DMS53 (cell line): ENCODE measurements at regions not wholly inside any gene's neighbourhood (a gene's known extent, or its start where the extent isn't known, plus 50 kb on each side); places are given as distances from the start of the nearest gene placed in this dataset.
"Not testable (repeated sequence)": the region's sequence is repeated elsewhere in the genome, so short reads cannot be mapped to it uniquely, and the experiment has no call there.

Source experiments
- DNase-seq: peaks from one replicate; lab custom pipeline; 2025; lab: John Stamatoyannopoulos, UW

- no peak for DNase-seq
These were observed 459.0 kb downstream of the XYLT1 start for GRCh38 chr16:17011712-17012111.

DNA sequence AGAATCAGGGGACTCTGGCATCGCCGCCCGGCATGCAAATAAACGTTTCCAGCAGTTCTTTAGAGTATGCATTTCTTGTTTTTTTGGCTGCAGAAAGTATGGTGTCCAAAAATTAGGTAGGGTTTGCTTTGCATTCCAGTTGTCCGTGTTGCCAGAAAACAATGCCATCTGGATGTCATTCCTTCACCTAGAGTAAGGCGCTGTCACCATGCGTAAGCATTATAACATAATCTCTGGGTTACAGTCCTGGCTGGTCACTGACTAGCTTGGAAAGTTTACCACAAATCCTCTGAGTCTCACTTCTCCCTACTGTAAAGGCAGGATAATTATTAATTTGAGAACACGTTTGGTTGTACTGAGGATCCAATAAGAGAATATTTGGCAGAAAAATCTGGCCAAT, 457.7 kb downstream of the XYLT1 start:
- no peak for DNase-seq

- no peak for DNase-seq
These were observed 456.2 kb downstream of the XYLT1 start for GRCh38 chr16:17014484-17015121.

GRCh38 chr16:17015702-17016101, 455.1 kb downstream of the XYLT1 start:
- no peak for DNase-seq

GRCh38 chr16:17017442-17017841, 453.3 kb downstream of the XYLT1 start:
- DNase-seq: no peak

DNA sequence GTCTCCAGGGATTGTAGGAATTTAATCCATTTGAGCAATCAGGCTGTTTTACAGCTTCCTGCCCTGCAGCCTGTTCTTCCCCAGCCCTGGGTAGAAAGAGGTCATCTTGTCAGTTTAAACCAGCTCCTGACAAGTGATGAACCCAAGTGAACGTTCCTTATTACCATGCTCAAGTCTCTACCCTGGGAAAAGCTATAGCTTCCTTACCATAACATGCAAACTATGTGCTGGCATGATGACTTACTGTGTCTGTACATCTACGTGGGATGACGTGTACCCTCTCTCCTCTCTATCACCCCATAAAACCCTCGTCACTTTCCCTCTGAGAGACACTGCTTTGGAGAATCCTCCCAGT, 452.2 kb downstream of the XYLT1 start:
- DNase-seq: no peak

DNA sequence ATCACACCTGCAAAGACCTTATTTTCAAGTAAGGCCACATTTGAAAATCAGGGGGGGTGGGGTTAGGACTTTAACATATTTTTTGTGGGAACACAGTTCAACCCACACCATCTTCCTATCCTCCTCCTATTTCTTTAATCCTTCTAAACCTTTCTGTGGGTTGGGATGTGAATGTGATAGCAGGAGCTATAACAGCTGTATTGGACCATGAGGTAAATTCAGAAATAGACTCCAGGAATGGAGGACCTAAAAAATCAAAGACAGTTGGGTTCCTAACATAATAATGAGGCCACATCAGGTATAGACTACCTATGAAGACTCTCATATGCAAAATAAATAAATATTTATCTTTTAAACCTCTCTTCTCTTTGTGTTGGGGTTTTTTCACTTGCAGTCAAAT, 451.4 kb downstream of the XYLT1 start:
- DNase-seq: no peak

DNA sequence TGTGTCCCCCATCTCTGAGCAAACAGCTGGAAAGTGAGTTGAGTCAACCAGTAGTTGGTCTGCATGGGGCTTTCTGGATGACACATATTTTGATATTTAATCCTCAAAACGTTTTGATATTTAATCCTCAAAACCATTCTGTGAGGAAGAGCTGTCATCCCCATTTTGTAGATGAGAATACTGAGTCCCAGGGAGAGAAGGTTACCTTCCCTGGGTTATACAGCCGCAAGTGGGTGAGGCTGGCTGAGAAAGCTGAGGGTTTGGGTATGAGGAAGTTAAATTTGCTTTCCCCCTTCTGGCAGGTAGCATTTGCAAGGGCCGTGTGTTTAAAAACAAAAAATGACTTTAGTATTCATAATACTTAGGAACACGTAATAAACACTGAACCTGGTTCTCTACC, 447.2 kb downstream of the XYLT1 start:
- DNase-seq: no peak

GRCh38 chr16:17024514-17024913, 446.2 kb downstream of the XYLT1 start:
- no peak for DNase-seq

GRCh38 chr16:17026600-17027242, 444.0 kb downstream of the XYLT1 start:
- DNase-seq: no peak

DNA sequence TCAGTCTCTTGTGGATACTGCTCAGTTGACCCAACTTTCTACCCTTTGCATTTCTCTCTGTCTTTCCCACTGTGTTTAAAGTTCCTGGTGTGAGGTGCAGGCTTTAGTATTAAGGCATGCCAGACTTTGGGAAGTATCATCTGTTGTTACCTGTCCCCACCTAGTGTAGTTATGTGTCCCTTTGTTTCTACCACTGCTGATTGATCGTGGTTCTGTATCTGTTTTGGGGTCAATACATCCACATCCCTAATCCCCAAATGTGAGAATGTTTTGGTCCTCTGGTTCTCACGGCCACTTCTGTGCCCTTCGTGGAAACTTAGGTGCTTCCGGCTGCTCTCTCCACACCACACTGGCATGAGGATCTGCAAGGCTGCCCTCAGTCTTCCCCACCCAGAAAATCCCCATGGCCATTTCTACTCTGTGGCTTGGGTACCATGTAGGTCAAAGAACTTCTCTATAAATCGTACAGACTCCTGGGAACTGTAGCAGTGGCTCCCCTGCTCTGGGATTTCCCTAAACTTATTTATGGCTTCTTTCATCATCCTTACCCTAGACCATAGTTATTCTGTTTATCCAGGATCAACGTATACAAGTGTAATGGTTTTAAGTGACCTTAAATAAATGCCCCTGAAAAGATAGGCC, 443.2 kb downstream of the XYLT1 start:
- DNase-seq: no peak

- no peak for DNase-seq
These were observed 441.0 kb downstream of the XYLT1 start for GRCh38 chr16:17029602-17030350.

DNA sequence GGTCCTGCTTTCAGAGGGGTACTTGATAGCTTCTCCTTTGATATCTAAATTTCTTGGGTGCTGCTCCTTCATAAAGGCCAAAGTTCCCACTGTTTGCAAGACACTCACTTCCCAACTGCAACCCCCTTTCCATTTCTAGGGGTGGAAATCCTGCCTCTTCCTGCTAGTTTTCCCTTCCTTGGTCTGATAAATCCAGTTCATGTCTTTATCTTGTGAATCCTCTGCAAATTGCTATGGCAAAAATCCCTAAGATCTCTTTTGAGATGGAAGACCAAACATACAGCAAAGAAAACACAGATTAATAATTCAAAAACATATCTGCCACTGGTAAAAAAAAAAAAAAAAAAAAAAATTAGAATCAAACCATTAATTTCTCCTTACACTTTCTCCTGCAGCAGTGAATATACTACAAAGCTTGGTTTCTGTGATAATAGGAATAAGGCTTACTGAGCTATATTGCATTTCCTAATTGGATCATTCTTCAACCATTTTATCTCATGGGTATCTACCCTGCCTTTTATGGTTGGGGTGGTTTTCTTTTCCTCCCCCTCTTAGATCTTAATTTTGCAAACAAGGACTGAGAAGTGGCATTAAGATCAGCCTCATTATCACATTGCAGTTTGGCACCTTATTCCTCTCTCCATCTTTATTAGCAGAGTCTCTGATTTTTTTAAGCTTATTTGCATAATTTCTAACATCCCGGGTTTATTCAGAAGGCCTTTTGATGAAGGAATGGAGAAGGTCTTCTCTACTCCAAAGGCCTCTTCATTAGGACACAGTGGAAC, 439.1 kb downstream of the XYLT1 start:
- DNase-seq: no peak

DNA sequence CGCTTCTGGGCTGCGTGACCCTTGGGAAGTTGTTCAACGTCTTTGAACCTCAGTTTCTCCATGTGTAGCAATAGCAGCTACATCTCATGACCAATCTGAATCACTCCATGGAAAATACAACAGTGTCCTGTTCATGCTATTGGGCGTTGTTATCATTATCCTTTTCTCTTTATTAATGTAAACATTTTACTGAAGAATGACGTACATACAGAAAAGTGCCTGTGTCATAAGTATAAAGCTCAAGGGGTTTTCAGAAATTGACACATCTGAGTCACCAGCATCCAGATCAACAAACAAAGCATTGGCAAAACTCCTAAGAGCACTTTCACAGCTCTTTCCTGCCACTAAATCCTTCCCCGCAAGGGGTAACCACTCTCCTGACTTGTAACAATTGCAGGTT, 438.4 kb downstream of the XYLT1 start:
- peak; percentile 25 for DNase-seq

DNA sequence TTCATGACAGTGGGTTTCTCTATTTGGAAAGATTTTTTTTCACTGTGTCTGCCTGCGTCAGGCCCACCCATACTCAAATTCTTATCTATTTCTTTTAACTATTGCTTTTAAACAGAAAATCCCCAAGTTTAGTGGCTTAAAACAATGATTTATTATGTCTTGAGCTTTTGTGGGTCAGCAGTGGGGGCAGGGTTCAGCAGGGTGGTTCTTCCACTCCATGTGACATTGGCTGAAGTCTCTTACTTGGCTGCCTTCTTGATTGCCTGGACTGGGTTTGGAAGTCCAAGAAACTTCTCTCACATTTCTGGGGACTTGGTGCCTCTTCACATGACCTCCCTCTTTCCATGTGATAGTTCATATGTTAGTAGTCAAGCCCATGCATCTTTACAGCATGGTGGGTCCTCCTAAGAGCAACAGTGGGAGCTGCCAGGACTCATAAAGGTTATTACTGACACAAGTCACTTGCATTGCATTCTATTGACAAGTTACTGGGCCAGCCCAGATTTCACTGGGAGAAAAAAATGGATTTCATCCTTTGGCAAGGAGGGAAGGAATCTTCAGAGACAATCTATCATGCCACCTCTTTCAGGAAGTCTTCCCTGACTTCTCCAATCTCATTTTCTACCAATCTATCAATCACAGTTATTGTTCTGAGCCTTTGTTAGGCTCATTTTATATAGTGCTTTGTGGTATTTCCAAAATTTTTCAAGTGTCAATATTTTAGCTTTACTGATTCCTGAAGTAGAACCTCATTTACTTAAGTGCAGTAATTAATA, 436.1 kb downstream of the XYLT1 start:
- no peak for DNase-seq

DNA sequence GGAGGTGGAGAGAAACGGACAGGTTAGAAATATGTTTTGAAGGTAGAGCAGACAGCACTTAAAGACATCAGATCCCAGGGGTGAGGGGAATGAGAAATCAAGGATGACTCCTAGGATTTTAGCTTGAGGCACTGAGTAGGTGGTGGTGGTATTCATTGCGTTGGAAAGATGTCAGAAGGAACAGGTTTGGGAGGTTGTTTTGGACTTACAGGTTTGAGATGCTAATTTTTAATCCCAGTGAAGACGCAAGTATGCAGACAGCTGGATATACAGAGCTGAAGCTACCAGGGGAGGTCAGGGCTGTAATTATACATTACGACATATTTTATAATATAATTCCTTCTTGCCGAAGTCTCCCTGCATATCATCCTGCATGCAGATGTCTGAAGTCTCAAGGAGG, 433.3 kb downstream of the XYLT1 start:
- no peak for DNase-seq

DNA sequence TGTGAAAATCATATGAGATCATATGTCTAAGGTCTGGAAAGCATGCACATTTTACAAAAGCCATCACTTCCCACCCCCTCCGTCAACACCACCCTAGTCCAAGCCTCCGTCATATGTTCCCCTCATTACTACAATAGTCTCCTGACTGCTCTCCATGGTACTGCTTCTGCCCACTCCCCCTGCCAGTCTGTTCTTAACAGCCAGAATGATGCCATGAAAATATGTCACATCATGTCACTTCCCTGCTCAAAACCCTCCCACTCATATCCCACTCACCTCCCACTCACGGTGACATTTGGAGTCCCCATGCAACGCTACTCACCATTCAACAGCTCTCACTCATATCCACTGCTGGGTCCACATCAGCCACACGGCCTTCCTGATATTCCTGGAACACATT, 432.3 kb downstream of the XYLT1 start:
- DNase-seq: no peak

GRCh38 chr16:17049109-17049508, 421.7 kb downstream of the XYLT1 start:
- not testable (repeated sequence) for DNase-seq

DNA sequence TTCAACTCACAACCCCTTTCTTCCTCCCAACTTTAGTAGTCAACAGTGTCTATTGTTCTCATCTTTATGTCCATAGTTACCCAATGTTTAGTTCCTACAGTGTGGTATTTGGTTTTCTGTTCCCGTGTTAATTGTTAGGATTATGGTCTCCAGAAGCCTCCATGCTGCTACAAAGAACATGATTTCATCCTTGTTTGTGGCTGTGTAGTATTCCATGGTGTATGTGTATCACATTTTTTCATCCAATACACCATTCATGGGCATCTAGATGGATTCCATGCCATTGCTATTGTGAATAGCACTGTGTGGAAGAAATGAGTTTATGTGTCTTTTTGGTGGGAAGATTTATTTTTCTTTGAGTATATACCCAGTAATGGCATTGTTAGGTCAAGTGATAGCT, 420.3 kb downstream of the XYLT1 start:
- no peak for DNase-seq
